ENCODE measurements at regions not wholly inside any gene's neighbourhood (a gene's known extent, or its start where the extent isn't known, plus 50 kb on each side); places are given as distances from the start of the nearest gene placed in this dataset.
"Not testable (repeated sequence)": the region's sequence is repeated elsewhere in the genome, so short reads cannot be mapped to it uniquely, and the experiment has no call there.

- DNase-seq = no peak
Observed at GRCh38 chr14:46596236-46596635, 55.3 kb downstream of the RPL10L start.

GRCh38 chr14:46582826-46583225 lies 68.8 kb downstream of the RPL10L start:
- no peak for DNase-seq

GRCh38 chr14:46581036-46581671 lies 70.4 kb downstream of the RPL10L start:
- peak; percentile 9 for DNase-seq

- DNase-seq = no peak
Observed at GRCh38 chr14:46574978-46575375, 76.6 kb downstream of the RPL10L start.

- DNase-seq = no peak
Observed at GRCh38 chr14:46574221-46574977, 77.2 kb downstream of the RPL10L start.

- DNase-seq = no peak
Observed at GRCh38 chr14:46573498-46573897, 78.1 kb downstream of the RPL10L start.

- peak; percentile 28 for DNase-seq
Observed at GRCh38 chr14:46571970-46572369, 79.6 kb downstream of the RPL10L start.

- not testable (repeated sequence) for DNase-seq
Observed at GRCh38 chr14:46568161-46568560, 83.4 kb downstream of the RPL10L start.

GRCh38 chr14:46550836-46551235 lies 100.7 kb downstream of the RPL10L start:
- DNase-seq = no peak

- no peak for DNase-seq
Observed at GRCh38 chr14:46540986-46541385, 110.6 kb downstream of the RPL10L start.

GRCh38 chr14:46519121-46519520 lies 132.5 kb downstream of the RPL10L start:
- no peak for DNase-seq

- not testable (repeated sequence) for DNase-seq
Observed at GRCh38 chr14:46508752-46509151, 142.8 kb downstream of the RPL10L start.

- DNase-seq = no peak
Observed at GRCh38 chr14:46499521-46499920, 152.1 kb downstream of the RPL10L start.

- DNase-seq = no peak
Observed at GRCh38 chr14:46496409-46496808, 155.2 kb downstream of the RPL10L start.

GRCh38 chr14:46490238-46490685 lies 161.3 kb downstream of the RPL10L start:
- no peak for DNase-seq

GRCh38 chr14:46488374-46488773 lies 163.2 kb downstream of the RPL10L start:
- no peak for DNase-seq

GRCh38 chr14:46487582-46488350 lies 163.8 kb downstream of the RPL10L start:
- no peak for DNase-seq

- no peak for DNase-seq
Observed at GRCh38 chr14:46482200-46482599, 169.4 kb downstream of the RPL10L start.

- DNase-seq = no peak
Observed at GRCh38 chr14:46480817-46481216, 170.8 kb downstream of the RPL10L start.

GRCh38 chr14:46472261-46472660 lies 179.3 kb downstream of the RPL10L start:
- DNase-seq = no peak

- DNase-seq = no peak
Observed at GRCh38 chr14:46464341-46464740, 187.2 kb downstream of the RPL10L start.

GRCh38 chr14:46451800-46452199 lies 199.8 kb downstream of the RPL10L start:
- no peak for DNase-seq

- no peak for DNase-seq
Observed at GRCh38 chr14:46444666-46445065, 206.9 kb downstream of the RPL10L start.

- no peak for DNase-seq
Observed at GRCh38 chr14:46433381-46433780, 218.2 kb downstream of the RPL10L start.

All from EL (cell line).